ENCODE measurements at regions not wholly inside any gene's neighbourhood (a gene's known extent, or its start where the extent isn't known, plus 50 kb on each side); places are given as distances from the start of the nearest gene placed in this dataset.
"Not testable (repeated sequence)": the region's sequence is repeated elsewhere in the genome, so short reads cannot be mapped to it uniquely, and the experiment has no call there.

- Histone ChIP-seq H3K9me3 (ENCODE audit: insufficient read depth, low read depth, low read length) (no peaks in the 10 kb centered on the region), H3K36me3 (ENCODE audit: insufficient read depth, low read depth, low read length) (no peaks in the 10 kb centered on the region), H3K4me3 (ENCODE audit: low read length) (no peak overlapping the region), H3K4me1 (ENCODE audit: insufficient read depth, low read length) (no peaks in the 10 kb centered on the region), H3K27me3 (ENCODE audit: insufficient read depth, low read length) (no peaks in the 10 kb centered on the region), H3K9ac (ENCODE audit: low read depth, low read length) (no peak overlapping the region), H3K27ac (ENCODE audit: low read length) (no peak overlapping the region)
Observed at GRCh38 chr2:142794850-142795249, 82.6 kb upstream of the KYNU start.

DNA sequence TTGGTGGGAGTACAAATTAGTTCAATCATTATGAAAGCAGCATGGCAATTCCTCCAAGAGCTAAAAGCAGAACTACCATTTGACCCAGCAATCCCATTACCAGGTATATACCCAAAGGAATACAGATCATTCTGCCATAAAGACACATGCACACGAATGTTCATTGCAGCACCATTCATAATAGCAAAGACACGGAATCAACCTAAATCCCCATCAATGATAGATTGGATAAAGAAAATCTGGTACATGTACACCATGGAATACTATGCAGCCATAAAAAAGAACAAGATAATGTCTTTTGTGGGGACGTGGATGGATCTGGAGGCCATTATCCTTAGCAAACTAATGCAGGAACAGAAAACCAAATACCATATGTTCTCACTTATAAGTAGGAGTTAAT is 85.1 kb upstream of the KYNU start:
- not testable (repeated sequence) for H3K9ac ChIP-seq (ENCODE audit: low read depth, low read length); H3K36me3 ChIP-seq (ENCODE audit: insufficient read depth, low read depth, low read length); H3K9me3 ChIP-seq (ENCODE audit: insufficient read depth, low read depth, low read length); H3K4me3 ChIP-seq (ENCODE audit: low read length); H3K27ac ChIP-seq (ENCODE audit: low read length); H3K4me1 ChIP-seq (ENCODE audit: insufficient read depth, low read length); H3K27me3 ChIP-seq (ENCODE audit: insufficient read depth, low read length)

GRCh38 chr2:142791335-142791734 is 86.1 kb upstream of the KYNU start:
- Histone ChIP-seq H3K27me3 (ENCODE audit: insufficient read depth, low read length) (no peaks in the 10 kb centered on the region), H3K9ac (ENCODE audit: low read depth, low read length) (no peak overlapping the region), H3K36me3 (ENCODE audit: insufficient read depth, low read depth, low read length) (no peaks in the 10 kb centered on the region), H3K4me1 (ENCODE audit: insufficient read depth, low read length) (no peaks in the 10 kb centered on the region), H3K9me3 (ENCODE audit: insufficient read depth, low read depth, low read length) (no peaks in the 10 kb centered on the region), H3K27ac (ENCODE audit: low read length) (no peak overlapping the region), H3K4me3 (ENCODE audit: low read length) (no peak overlapping the region)

GRCh38 chr2:142786918-142787702 is 90.4 kb upstream of the KYNU start:
- Histone ChIP-seq H3K9ac (ENCODE audit: low read depth, low read length) (no peak overlapping the region), H3K4me1 (ENCODE audit: insufficient read depth, low read length) (no peaks in the 10 kb centered on the region), H3K27me3 (ENCODE audit: insufficient read depth, low read length) (no peaks in the 10 kb centered on the region), H3K9me3 (ENCODE audit: insufficient read depth, low read depth, low read length) (no peaks in the 10 kb centered on the region), H3K36me3 (ENCODE audit: insufficient read depth, low read depth, low read length) (no peaks in the 10 kb centered on the region), H3K27ac (ENCODE audit: low read length) (no peak overlapping the region), H3K4me3 (ENCODE audit: low read length) (no peak overlapping the region)

DNA sequence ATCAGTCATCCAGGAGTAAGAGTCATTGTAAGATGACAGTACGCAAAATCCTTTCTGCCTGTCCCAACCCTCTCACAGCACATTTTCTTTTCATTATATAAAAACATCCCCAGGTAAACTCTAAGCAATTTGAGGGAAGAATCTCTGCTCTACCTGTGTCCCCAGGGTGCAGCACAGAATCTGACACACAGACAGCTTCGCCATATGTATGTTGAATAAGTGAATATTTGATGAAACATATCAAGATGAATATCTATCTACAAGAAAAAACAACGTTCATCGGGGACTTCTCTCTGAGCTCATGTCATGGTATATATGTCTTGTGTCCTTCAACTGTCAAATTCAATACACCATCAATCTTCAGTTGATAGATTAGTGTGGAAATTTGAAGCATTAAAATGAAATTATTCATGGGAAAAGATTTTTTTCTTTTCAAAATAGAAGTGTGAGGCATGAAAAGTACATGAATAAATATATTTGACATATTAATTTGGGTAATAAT is 94.5 kb upstream of the KYNU start:
- Histone ChIP-seq H3K9me3 (ENCODE audit: insufficient read depth, low read depth, low read length) (no peaks in the 10 kb centered on the region), H3K9ac (ENCODE audit: low read depth, low read length) (no peak overlapping the region), H3K27me3 (ENCODE audit: insufficient read depth, low read length) (no peaks in the 10 kb centered on the region), H3K4me1 (ENCODE audit: insufficient read depth, low read length) (no peaks in the 10 kb centered on the region), H3K36me3 (ENCODE audit: insufficient read depth, low read depth, low read length) (no peaks in the 10 kb centered on the region), H3K27ac (ENCODE audit: low read length) (no peak overlapping the region), H3K4me3 (ENCODE audit: low read length) (no peak overlapping the region)

DNA sequence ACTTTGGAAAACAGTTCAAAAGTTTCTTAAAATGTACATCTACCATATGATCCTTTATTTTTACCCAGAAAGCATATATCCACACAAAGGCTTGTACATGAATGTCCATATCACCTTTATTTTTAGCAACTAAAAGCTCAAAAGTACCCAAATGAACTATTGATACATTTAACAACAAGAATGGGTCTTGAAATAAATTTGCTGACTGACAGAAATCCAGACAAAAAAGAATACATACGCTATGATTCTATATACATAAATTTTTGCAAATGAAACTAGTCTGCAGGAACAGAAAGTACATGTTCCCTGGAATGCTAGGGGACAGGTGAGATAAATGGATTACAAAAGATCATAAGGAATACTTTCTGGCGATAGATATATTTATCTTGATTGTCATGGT is 96.3 kb upstream of the KYNU start:
- Histone ChIP-seq H3K27ac (ENCODE audit: low read length) (no peak overlapping the region), H3K4me3 (ENCODE audit: low read length) (no peak overlapping the region), H3K9ac (ENCODE audit: low read depth, low read length) (no peak overlapping the region), H3K4me1 (ENCODE audit: insufficient read depth, low read length) (no peaks in the 10 kb centered on the region), H3K36me3 (ENCODE audit: insufficient read depth, low read depth, low read length) (no peaks in the 10 kb centered on the region), H3K9me3 (ENCODE audit: insufficient read depth, low read depth, low read length) (no peaks in the 10 kb centered on the region), H3K27me3 (ENCODE audit: insufficient read depth, low read length) (no peaks in the 10 kb centered on the region)

- Histone ChIP-seq H3K9me3 (ENCODE audit: insufficient read depth, low read depth, low read length) (no peaks in the 10 kb centered on the region; the same call in 1 of the 2 replicates), H3K4me1 (ENCODE audit: insufficient read depth, low read length) (no peaks in the 10 kb centered on the region), H3K9ac (ENCODE audit: low read depth, low read length) (no peak overlapping the region), H3K4me3 (ENCODE audit: low read length) (no peak overlapping the region), H3K27me3 (ENCODE audit: insufficient read depth, low read length) (no peaks in the 10 kb centered on the region), H3K36me3 (ENCODE audit: insufficient read depth, low read depth, low read length) (no peaks in the 10 kb centered on the region), H3K27ac (ENCODE audit: low read length) (no peak overlapping the region)
Observed at GRCh38 chr2:142778289-142778688, 99.2 kb upstream of the KYNU start.

DNA sequence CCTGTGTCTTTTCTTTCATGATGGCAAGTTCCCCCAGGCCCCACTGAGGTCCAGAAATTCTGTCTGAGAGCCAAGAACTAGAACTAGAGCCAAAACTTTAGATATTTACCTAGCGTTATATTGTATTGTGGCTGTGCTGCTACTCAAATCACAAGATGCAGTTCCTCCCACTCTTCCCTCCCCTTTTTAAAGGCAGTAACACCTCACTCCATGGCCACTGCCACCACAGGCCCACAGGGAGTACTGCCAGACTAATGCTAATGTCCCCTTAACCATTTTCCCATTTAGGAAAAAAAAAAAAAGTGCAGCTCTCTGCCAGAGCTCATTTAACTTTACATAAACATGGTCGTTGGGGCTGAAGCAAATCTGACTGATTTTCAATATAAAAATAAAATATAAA is 99.7 kb upstream of the KYNU start:
- no peaks in the 10 kb centered on the region for H3K36me3 ChIP-seq (ENCODE audit: insufficient read depth, low read depth, low read length)
- H3K9me3 ChIP-seq (ENCODE audit: insufficient read depth, low read depth, low read length), result no peaks in the 10 kb centered on the region; the same call in 1 of the 2 replicates
- H3K27ac ChIP-seq (ENCODE audit: low read length), result no peak overlapping the region
- H3K27me3 ChIP-seq (ENCODE audit: insufficient read depth, low read length), result no peaks in the 10 kb centered on the region
- H3K4me1 ChIP-seq (ENCODE audit: insufficient read depth, low read length), result no peaks in the 10 kb centered on the region
- H3K4me3 ChIP-seq (ENCODE audit: low read length), result no peak overlapping the region
- H3K9ac ChIP-seq (ENCODE audit: low read depth, low read length), result no peak overlapping the region

GRCh38 chr2:142769761-142770160 is 107.7 kb upstream of the KYNU start:
- no peak overlapping the region for H3K4me3 ChIP-seq (ENCODE audit: low read length)
- H3K27me3 ChIP-seq (ENCODE audit: insufficient read depth, low read length), result no peaks in the 10 kb centered on the region
- H3K36me3 ChIP-seq (ENCODE audit: insufficient read depth, low read depth, low read length), result no peaks in the 10 kb centered on the region
- H3K4me1 ChIP-seq (ENCODE audit: insufficient read depth, low read length), result no peaks in the 10 kb centered on the region
- no peak overlapping the region for H3K9ac ChIP-seq (ENCODE audit: low read depth, low read length)
- peaks cover 17% of the 10 kb centered on the region for H3K9me3 ChIP-seq (ENCODE audit: insufficient read depth, low read depth, low read length)
- H3K27ac ChIP-seq (ENCODE audit: low read length), result no peak overlapping the region

DNA sequence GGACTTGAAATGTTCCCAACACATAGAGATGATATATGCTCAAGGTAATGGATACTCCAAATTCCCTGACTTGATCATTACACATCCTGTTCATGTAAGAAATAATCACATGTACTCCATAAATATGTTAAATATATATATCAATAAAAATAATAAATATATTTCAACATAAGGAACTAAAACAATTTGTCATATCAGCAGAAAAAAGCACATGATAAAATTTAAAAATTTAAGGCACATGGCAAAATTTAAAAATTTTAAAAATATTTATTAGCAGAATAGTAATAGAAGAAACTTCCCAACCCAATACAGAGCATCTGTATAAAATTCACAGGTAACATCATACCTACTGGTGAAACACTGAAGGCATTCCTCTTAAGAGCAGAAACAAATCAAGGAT is 109.6 kb upstream of the KYNU start:
- Histone ChIP-seq H3K4me3 (ENCODE audit: low read length) (no peak overlapping the region), H3K27ac (ENCODE audit: low read length) (no peak overlapping the region), H3K4me1 (ENCODE audit: insufficient read depth, low read length) (no peaks in the 10 kb centered on the region), H3K9me3 (ENCODE audit: insufficient read depth, low read depth, low read length) (peaks cover 17% of the 10 kb centered on the region), H3K36me3 (ENCODE audit: insufficient read depth, low read depth, low read length) (no peaks in the 10 kb centered on the region), H3K9ac (ENCODE audit: low read depth, low read length) (no peak overlapping the region), H3K27me3 (ENCODE audit: insufficient read depth, low read length) (no peaks in the 10 kb centered on the region)

DNA sequence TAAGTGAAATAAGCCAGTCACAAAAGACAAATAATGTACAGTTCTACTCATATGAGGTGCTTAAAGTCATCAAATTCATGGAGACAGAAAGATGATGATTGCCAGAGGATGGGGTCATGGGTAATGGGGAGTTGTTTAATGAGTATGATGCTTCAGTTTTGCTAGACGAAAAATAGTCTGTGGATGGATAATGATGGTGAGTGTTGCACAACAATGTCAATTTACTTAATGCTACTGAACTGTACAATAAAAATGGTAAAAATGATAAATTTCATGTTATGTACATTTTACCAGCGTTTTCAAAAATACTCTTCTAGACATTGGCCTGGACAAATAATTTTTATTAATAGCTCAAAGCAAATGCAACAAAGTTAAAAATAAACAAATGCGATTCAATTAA is 118.5 kb upstream of the KYNU start:
- Histone ChIP-seq H3K9ac (ENCODE audit: low read depth, low read length) (no peak overlapping the region), H3K36me3 (ENCODE audit: insufficient read depth, low read depth, low read length) (no peaks in the 10 kb centered on the region)

DNA sequence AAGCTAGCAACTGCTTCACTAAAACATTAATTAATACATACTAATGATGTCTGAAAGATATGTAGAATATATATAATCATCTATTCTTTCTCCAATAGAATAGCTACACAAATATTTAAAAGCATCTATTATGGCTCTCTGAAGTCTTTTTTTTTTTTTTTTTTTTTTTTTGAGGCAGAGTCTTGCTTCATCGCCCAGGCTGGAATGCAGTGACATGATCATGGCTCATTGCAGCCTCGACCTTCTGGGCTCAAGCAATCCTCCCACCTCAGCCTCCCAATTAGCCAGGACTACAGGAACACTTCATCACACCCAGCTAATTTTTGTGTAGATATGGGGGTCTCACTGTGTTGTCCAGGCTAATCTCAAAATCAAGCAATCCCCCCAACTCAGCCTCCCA is 120.4 kb upstream of the KYNU start:
- no peaks in the 10 kb centered on the region for H3K36me3 ChIP-seq (ENCODE audit: insufficient read depth, low read depth, low read length)
- H3K9ac ChIP-seq (ENCODE audit: low read depth, low read length), result no peak overlapping the region
- no peaks in the 10 kb centered on the region for H3K27me3 ChIP-seq (ENCODE audit: insufficient read depth, low read length)
- no peaks in the 10 kb centered on the region for H3K9me3 ChIP-seq (ENCODE audit: insufficient read depth, low read depth, low read length)
- H3K27ac ChIP-seq (ENCODE audit: low read length), result no peak overlapping the region
- no peak overlapping the region for H3K4me3 ChIP-seq (ENCODE audit: low read length)
- H3K4me1 ChIP-seq (ENCODE audit: insufficient read depth, low read length), result no peaks in the 10 kb centered on the region

More for the DNA sequence above, 118.5 kb upstream of the KYNU start:
- Histone ChIP-seq H3K27me3 (ENCODE audit: insufficient read depth, low read length) (no peaks in the 10 kb centered on the region), H3K4me1 (ENCODE audit: insufficient read depth, low read length) (no peaks in the 10 kb centered on the region), H3K9me3 (ENCODE audit: insufficient read depth, low read depth, low read length) (no peaks in the 10 kb centered on the region), H3K27ac (ENCODE audit: low read length) (no peak overlapping the region), H3K4me3 (ENCODE audit: low read length) (no peak overlapping the region)
